ENCODE measurements at regions not wholly inside any gene's neighbourhood (a gene's known extent, or its start where the extent isn't known, plus 50 kb on each side); places are given as distances from the start of the nearest gene placed in this dataset.

DNA sequence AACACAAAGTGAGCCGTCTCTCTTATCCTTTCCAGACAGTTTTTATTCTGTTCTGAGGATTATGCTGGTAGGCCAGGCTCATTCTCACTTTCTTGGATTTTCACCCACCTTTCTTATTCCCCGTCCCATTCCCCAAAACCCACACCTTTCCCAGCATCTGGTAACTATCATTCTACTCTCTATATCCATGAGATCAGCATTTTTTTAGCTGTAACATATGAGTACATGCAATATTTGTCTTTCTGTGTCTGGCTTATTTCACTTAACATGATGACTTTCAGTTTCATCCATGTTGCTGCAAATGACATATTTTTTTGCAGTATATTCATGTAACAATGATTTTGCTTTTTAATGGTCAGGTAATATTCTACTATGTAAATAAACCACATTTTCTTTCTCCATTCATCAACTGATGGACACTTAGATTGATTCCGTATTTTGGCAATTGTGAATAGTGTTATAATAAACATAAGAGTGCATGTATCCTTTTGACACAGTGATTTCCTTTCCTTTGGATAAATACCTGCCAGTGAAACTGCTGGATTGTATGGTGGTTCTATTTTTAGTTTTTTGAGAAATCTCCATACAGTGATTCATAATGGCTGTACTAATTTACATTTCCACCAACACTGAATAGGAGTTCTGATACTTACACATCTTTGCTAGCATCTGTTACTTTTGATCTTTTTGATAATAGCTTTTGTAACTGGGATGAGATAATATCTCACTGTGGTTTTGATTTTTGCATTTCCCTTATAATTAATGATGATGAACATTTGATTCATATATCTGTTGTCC is 289.3 kb downstream of the RPRM start:
- DNase-seq: no peak

DNA sequence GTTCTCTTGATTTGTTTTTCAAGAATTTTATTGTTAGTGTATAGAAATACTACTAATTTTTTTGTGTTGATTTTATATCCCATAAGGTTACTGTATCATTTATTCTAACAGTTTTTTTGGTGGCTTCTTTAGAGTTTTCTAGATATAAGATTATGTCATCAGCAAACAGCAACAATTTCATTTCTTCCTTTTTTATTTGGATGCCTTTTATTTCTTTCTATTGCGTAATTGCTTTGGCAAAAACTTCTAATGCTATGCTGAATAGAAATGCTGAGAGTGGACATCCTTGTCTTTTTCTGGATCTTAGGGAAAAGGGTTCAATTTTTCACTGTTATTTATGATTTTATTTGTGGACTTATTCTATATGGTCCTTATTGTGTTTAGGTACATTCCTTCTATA is 298.8 kb downstream of the RPRM start:
- no peak for DNase-seq

DNA sequence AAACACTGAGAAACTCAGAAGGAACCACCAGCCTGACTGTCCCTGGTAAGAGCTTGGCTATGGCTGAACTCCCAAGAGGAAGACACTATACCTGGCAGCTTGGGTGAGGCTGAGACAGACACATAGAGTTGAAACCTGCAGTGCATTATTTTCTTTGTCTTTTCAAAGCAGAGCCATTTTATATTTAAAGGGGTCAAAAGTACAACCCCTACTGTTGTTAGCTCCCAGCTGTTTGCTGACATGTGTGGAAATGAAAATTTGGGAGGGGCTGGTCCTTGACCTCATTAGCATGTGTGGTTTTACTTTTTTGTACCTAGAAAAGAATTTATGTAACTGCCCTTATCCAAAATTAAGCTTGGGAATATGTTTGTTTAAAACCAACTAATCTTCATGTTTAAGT is 309.0 kb downstream of the RPRM start:
- no peak for DNase-seq

DNA sequence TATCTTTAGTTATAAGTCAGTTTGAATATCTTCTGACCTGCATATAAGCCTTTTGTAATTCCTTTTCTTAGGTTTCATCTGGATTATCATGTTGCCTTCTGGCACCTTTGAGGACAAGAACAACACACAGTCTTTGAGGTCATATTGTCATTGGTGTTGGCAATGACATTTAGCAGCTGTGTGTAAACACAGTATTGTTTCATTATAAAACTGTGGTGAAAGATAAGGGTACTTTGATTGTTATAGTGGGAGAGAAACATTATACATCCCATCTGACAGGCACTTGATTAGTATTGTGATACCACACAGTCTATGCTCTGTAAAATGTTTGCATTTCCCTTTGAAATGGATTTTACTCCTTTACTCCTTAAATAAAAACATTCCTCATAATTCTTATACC is 313.5 kb downstream of the RPRM start:
- no peak for DNase-seq

DNA sequence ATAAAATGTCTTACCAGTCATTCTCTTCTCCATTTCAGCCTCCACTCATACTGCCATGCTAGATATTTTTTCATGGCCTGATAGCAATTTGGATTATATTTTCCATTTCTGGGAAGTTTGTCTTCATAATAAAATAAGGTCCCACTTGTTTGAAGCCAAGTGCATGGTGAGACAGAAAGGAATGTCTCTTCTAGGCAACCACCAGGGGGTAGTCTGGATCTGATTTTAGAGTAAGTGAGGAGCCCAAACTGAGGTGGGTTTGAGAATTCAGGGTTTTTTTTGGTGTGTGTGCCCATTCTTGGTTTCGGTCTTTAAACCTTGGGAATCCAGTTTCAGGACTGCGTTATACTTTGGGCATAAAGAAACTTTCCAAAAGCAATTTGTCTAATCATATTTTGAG is 315.5 kb downstream of the RPRM start:
- DNase-seq: peak; percentile 16

DNA sequence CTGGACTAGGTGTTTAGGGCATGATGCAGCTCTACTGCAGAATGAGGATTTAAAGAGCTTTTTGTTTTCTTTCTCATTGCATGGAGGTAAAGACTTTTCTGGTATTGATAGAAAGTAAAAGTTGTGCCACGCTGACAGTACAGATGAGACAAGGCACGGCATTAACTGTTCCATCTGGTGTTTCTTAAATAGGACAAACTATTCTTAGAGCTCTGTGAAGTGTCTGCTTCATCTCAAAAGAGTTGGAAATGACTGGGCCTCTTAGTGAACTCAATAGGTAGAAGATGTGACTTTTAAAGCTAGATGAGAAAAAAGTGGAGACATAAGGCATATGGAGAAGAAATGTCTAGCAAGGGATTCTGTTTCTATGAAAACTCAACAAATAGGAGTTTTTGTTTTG is 321.8 kb downstream of the RPRM start:
- no peak for DNase-seq

DNA sequence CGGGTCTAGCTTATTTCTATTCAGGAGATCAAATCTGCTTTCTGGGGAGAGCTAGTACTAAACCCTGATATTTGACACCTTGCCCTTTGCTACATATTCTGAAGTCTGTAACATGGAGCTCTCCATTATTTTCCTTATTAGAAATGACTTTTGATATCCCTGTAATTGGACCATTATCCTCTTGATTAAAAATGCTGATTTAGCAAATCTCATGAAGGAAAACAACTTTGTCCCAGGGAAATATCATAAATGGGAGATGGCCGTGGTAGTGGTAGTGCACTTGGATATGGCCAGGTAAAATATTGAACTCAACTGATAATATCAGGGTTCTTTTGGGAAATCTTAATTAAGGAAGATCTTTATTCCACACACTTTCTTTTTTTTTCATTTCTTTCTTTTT is 326.5 kb downstream of the RPRM start:
- DNase-seq: no peak

DNA sequence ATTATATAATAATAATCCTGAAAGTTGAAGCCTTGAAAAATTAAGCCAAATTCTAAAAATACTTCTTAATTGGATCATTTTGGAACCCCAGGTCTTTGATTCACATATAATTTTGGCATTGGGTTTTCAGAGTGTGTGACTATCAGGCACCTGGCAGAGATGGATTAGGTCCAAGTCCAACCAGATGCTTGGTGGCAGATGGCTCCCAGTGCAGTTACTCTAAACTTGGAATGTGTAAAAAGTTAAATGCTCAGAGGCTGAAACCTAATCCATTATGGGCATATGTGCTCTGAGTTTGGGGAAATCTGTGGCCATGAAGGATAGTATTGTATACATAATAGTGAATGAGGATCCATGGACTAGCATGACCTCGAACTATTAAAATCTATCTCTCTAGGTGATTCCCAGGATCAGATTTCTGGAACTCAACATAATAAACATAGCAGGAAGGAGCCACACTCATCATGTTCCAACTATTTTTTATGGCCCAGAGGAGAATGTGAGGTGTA is 333.0 kb downstream of the RPRM start:
- no peak for DNase-seq

DNA sequence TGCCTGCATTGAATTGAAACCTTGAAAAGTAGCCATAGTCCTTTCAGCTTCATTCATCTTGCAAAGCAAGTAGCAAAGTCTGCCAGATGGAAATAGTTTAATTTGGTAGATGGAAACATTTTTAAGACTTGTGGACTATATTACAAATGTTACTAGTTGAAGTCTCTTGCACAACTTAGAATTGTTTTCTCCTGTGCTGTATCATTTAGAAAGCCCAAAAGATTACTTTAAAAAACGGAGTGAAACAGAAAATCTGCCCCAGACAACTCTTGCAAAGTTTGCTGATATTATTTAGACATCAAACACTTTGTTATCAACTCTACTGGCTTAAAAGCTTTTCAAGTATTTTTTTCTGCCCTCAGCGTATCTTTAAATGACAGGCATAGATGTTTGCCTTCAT is 335.0 kb downstream of the RPRM start:
- no peak for DNase-seq

DNA sequence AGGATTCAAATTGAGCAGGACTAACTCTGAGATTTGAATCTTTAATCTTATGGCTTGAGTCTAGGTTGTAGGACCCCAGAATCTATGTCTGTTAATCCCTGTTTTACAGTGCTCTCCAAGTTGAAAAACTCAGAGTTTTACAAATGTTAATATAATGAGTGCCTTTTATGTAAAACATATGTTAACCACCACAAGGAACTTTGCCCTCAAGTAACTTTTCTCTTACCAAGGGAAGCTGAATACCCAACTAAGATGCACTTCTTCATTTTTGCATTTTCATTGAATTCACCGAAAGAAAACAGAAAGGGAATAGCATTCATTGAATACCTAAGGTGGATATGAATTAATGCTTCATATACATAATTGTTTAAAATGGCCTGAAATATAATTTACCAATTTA is 338.1 kb downstream of the RPRM start:
- no peak for DNase-seq

DNA sequence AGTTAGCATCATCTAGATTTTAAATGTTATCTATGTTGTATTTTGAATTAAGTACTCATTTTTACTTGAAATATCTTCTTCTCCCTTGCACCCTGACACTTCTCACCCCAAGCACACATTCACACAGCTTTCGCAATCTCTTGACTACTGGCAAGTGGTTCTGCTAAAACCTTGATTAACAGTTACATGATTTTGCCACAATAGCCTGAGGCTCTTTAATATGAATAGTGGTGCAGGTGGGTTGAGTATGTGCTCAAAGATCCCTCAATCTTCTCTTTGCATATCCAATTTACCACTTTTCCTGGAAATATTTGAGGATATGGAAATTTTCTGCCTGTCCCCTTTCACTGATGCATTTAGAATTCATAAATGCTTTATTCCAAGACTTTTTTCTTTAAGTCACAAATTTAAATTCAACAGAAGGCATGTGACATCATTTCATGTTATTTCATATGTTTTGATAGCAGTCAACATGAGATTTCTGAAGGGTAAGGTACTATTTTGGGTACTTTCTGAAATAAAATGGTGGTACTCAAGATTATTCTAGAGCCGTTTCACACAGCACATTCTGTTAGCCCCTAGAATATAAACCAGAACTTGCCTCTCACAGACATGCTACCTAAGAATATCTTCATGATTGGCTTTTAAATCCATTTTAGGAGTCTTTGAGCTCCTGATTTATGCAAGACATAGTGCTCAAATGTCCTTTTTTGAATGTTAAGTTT is 339.7 kb downstream of the RPRM start:
- DNase-seq: no peak

DNA sequence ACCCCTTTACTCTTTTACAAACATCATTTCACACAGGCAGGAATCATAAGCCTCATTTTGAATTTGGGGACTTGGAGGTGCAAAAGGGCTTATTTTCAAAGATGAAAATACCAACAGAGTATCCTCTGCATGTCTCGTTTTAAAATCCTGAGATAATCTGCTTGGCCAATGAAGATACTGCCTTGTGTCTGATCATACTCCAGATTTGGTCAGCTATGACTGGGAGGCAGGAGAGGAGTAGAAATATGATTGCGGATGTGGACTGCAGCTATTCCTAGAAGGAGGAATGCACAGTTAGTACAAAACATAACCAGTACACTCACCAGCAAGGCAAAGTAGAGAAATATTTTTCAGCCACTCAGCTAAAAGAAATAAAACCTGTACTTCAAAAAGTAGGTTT is 342.3 kb downstream of the RPRM start:
- DNase-seq: no peak

DNA sequence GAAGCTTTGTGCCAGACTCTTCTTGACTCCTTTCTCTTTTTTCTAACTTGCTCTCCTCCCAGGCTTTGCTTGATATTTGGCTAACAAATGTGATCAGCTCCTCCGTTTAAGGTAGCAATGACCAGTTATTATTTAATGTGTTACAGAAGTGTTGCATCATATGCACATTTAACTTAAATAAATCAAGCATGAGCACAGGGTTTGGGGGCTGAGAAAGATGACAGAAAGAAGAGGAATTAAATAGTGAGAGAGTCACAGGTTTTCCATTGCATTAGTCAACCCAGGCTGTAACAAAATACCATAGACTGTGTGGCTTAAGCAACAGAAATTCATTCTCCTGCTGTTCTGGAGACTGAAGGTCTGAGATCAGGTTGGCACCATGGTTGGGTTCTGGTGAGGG is 343.8 kb downstream of the RPRM start:
- no peak for DNase-seq

DNA sequence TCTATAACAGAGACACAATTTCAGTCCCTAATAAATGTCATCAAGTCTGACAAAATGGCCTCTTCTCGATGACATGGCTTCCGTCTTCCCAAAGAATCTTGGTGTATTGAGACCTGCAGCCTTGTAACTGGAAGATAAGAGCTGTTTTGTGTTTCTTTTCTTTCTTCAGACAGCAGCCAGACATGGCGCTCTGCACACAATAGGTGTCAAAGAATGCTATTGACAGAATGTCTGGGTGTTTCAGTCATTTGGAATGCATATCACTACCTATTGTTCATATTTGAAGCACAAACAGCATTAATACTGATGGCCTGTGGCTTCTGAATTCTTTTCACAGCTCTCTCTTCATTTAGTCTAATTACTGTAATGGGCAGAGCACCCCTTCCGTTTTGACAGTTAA is 344.8 kb downstream of the RPRM start:
- no peak for DNase-seq

DNA sequence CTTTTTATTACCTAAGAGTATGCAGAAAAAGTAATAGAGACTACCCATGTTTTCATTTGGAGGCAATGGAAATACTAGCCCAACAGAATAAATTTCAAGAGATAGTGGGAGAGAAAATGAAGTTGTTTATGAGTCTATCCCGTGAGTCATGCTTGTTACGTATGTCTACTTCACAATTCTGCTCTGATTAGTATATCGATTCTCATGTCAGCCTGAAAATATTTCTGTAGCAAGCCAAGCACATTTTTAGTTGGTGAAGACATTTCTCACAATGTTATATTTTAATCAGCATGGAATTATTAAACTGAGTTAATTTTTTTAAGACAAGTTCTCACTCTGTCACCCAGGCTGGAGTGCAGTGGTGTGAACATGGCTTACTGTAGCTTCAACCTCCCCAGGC is 346.1 kb downstream of the RPRM start:
- no peak for DNase-seq

DNA sequence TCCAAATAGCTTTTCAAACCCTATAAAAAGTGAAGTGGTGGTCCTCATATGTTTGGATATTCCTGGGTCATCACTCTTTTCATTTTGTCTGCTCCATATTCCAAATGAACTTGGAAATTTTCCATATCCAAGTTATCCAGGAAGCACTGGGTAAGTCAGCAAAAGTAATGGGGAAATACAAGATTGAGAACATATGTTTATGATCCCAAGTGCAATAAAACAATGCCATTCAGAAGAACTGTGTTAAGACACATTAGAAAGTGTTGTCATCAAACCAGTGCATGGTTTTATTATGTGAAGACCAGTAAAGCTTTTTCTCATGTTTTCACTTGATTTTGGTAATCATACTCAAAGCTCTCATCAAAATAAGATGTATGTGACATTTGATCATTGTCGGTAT is 363.4 kb downstream of the RPRM start:
- DNase-seq: no peak

DNA sequence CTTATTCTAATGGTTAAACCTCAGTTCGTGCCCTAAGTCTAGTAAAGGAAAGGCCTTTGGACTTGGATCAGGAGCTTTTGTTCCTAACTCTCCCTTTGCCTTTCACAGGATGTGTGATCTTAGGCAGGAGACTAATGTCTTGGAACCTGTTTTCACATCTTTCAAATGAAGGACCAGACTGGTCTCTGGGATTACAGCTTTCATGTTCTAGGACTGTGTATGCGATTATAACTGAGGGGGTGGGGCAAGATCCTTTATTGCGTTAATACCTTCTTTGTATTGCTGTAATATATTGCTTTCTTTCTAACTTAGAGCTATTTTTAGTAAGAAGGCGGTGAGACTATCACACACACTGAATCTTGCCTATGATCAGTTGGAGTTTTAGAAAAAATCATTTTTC is 368.1 kb downstream of the RPRM start:
- no peak for DNase-seq

DNA sequence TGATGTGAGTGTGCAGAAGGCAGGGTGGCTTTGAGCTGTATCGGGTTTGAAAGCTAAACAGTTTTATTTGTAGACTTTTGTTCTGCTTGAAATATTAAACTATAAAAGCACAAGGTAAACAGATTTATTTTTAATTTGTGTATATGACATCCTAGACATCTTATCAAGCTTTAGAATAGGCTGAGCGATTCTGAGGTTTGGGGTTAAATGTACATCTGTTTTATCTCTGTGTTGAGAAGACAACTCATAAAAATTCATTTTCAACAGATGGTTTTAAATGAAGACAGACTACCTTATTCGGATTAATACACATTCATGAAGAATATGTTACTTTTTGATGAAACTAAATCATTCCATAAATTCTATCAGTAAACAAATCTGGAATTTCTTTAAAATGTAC is 368.8 kb downstream of the RPRM start:
- no peak for DNase-seq

DNA sequence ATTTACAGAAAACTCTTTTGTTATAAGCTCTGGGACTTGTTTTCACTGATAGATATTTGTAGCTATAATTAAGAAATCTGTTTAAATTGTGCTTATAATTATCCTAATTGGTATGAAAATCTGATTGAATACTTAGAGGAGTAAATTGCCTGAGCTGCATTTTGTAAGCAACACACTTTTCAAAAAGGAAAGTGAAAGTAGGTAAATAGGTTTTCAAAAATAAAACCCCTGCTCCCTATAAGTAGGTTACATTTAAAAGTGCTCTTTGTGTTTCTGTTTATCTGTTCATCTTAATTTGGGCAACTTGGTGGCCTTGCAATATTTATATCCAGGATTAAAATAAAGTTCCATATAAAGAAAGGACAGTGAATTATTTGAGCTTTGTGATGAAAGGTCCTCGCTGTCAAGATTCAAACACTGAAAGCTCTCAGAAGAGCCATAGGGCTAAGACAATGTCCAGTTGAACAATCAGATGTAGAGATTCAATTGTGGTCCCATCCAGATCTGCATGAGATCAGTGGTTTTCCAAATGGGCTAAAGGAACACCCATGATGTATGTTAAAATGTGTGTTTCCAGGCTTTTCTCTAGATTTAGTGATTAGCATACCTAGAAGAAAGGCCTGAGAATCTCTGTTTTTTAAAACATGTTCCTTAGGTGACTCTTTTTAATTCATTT is 371.6 kb downstream of the RPRM start:
- no peak for DNase-seq

DNA sequence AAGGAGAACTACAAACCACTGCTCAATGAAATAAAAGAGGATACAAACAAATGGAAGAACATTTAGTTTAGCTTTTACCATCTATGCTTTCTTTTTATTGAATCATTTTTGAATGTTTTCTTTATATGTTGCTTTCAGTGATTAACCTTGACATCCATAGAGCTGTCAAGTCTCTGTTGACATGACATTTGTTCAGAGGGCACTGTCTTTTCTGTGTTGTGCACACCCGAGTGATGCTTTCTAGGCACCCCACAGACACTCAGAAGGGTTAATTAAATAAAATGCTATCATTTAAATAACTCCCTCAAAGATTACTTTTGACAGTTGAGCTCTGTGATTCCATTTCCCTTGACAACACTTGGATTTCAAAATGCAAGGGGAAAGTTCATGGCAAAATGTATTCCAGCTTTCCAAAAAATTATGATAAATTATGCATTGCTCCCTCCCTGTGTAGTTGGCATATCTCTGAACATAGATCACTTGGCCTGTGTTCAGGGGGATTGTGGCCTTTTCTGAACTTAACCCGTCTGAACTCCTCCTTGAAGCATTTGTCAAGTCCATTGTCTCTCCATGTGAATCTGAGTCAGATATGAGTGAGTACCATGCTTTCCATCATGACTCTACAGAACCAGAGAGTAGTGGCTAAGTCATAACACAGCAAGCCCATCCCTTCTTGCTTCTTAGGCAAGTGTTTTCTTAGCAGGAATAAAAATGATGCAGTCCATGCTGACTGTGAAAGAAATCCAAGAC is 372.6 kb downstream of the RPRM start:
- DNase-seq: no peak

DNA sequence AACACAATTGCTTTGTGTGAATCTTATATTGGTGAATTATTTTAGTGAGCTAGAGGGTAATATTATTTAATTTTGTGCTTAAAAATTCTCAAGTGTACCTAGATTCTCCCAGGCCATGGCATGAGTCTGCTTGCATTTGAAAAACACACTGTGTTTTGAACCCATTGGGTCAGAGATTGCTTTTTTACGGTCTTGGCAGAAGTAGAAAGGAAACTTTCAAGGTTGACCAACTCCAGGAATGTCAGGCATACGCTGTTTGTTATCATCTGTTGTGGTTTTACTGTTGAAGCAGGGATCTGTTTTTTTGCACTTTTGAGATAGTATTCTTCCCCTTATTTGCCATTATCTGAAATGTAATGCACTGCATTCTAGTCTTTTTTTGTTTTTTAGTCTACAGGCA is 377.4 kb downstream of the RPRM start:
- DNase-seq: no peak

DNA sequence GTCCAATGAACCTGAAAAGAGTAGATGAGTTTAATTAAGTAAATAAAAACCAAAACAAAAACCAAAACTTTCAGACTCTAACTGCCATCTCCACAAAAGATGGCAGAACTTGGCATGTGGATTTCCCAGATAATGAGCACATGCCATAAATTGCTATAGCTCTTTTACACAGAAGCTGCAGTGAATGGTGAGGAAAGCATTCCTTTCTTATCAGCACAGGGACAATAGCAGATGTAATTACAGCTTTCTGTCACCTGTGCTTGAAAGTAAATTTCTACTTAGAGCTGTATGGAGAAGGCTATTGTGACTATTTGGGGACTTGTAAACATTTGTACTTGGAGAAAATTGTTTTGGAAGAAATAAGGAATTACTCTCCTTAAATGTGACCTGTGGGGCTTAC is 378.4 kb downstream of the RPRM start:
- DNase-seq: no peak

DNA sequence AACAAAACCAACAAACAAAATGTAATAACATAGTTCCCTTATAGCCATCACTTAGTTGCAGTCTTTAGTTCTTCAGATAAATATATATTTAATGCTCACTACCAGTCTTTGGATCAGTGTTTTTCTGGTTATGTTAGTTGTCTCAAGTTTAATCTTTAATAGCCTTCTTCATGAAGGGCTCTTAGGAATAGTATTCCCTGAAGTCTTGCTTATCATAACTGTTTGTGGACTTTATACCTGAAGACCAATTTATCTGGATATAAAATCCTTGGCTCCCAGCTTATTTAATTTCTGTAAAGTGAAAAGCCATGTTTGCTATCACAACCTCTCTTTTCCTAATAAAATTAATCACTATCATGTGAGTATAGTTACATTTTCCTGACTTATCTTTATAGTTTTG is 379.7 kb downstream of the ARL6IP6 start:
- DNase-seq: no peak

All from fibroblast of skin of right biceps (primary cell).